IMR-90 (cell line): ENCODE measurements at regions not wholly inside any gene's neighbourhood (a gene's known extent, or its start where the extent isn't known, plus 50 kb on each side); places are given as distances from the start of the nearest gene placed in this dataset.

Experiments
- ATAC-seq: fragments of 200-7000 bp; cut with Tn5 transposase; 2 replicates; pipeline ENCODE4 v1.9.1; 2020; ENCODE audit warnings: low read depth, mild to moderate bottlenecking, moderate library complexity
- BruUV-seq: library from RNA; stranded (reverse); fragments of 400-500 nt; replicated peaks from 2 replicates; lab custom pipeline; 2021; lab: Mats Ljungman, UMichigan
- CTCF ChIA-PET: fragments of 300-600 bp; formaldehyde crosslinking; extraction: SDS; loops from one replicate; lab custom pipeline; 2021; ENCODE audit warnings: antibody characterized with exemption; lab: Yijun Ruan, JAX
- POLR2A ChIA-PET: fragments of 300-600 bp; sonication (Branson Sonifier 250); formaldehyde crosslinking; loops from one replicate; lab custom pipeline; 2022; ENCODE audit warnings: antibody characterized with exemption; ENCODE audit not compliant: unreplicated experiment; lab: Charles Lee
- DNase-seq: peaks from one replicate; pipeline ENCODE4 v3.0.0; 2013
- H2AFZ ChIP-seq: replicated peaks from 2 replicates; pipeline ENCODE3; 2013; ENCODE audit warnings: low read length, mild to moderate bottlenecking; ENCODE audit not compliant: poor library complexity
- H2AK5ac ChIP-seq: 2 replicates; pipeline ENCODE4 v1.6.1; 2013; ENCODE audit warnings: low read depth, low read length, inconsistent platforms
- H2AK9ac ChIP-seq: replicated peaks from 2 replicates; pipeline ENCODE3; 2013; ENCODE audit warnings: mild to moderate bottlenecking, low read depth, low read length, moderate library complexity; ENCODE audit not compliant: poor library complexity
- H2BK120ac ChIP-seq: 2 replicates; pipeline ENCODE4 v1.6.1; 2013; ENCODE audit warnings: low read depth, low read length, inconsistent platforms
- H2BK15ac ChIP-seq: 3 replicates; pipeline ENCODE4 v1.6.1; 2013; ENCODE audit warnings: low read depth, low read length, inconsistent platforms
- H2BK20ac ChIP-seq: 2 replicates; pipeline ENCODE4 v1.6.1; 2013; ENCODE audit warnings: low read depth, mild to moderate bottlenecking, inconsistent platforms, low read length, moderate library complexity
- H2BK5ac ChIP-seq: 2 replicates; pipeline ENCODE4 v1.6.1; 2013; ENCODE audit warnings: mild to moderate bottlenecking, low read depth, low read length, inconsistent platforms; ENCODE audit not compliant: poor library complexity, severe bottlenecking
- H3K14ac ChIP-seq: replicated peaks from 2 replicates; pipeline ENCODE4 v1.6.1; 2013; ENCODE audit warnings: low read depth, low read length, inconsistent platforms
- H3K18ac ChIP-seq: 2 replicates; pipeline ENCODE4 v1.6.1; 2013; ENCODE audit warnings: low read depth, low read length, control low read depth
- H3K23ac ChIP-seq: 2 replicates; pipeline ENCODE4 v1.6.1; 2013; ENCODE audit warnings: low read depth, low read length, inconsistent platforms
- H3K27ac ChIP-seq: 2 replicates; pipeline ENCODE4 v1.5.1; 2013; ENCODE audit warnings: mild to moderate bottlenecking, control low read depth, low read length; ENCODE audit not compliant: insufficient read depth
- H3K27me3 ChIP-seq: 2 replicates; pipeline ENCODE4 v1.6.1; 2013; ENCODE audit warnings: low read length; ENCODE audit not compliant: control insufficient read depth, insufficient read depth
- H3K36me3 ChIP-seq: 2 replicates; pipeline ENCODE4 v1.6.1; 2013; ENCODE audit warnings: low read length, mixed read lengths; ENCODE audit not compliant: control insufficient read depth, insufficient read depth
- H3K4ac ChIP-seq: 2 replicates; pipeline ENCODE4 v1.6.1; 2013; ENCODE audit warnings: low read depth, low read length, inconsistent platforms
- H3K4me1 ChIP-seq: 2 replicates; pipeline ENCODE4 v1.6.1; 2013; ENCODE audit warnings: low read length, mixed read lengths; ENCODE audit not compliant: control insufficient read depth, insufficient read depth
- H3K4me2 ChIP-seq: 2 replicates; pipeline ENCODE4 v1.6.1; 2013; ENCODE audit warnings: low read depth, mild to moderate bottlenecking, control low read depth, low read length, moderate library complexity
- H3K4me3 ChIP-seq: 2 replicates; pipeline ENCODE4 v1.5.1; 2013; ENCODE audit warnings: low read depth, mild to moderate bottlenecking, control low read depth, low read length, moderate library complexity; ENCODE audit not compliant: insufficient read depth
- H3K56ac ChIP-seq: 2 replicates; pipeline ENCODE4 v1.6.1; 2013; ENCODE audit warnings: low read length, inconsistent platforms; ENCODE audit not compliant: insufficient read depth; ENCODE audit errors: extremely low read depth
- H3K79me1 ChIP-seq, 2 experiments: 2 replicates each; pipeline ENCODE4 v1.6.1; 2013; ENCODE audit warnings: low read length in 2 of 2, inconsistent platforms in 1 of 2, low read depth in 1 of 2
- H3K9ac ChIP-seq: 2 replicates; pipeline ENCODE4 v1.6.1; 2013; ENCODE audit warnings: low read depth, low read length, control low read depth
- H3K9me1 ChIP-seq: 2 replicates; pipeline ENCODE4 v1.6.1; 2013; ENCODE audit warnings: low read length, inconsistent platforms; ENCODE audit not compliant: insufficient read depth
- H3K9me3 ChIP-seq: 2 replicates; pipeline ENCODE4 v1.6.1; 2013; ENCODE audit warnings: low read length; ENCODE audit not compliant: control insufficient read depth, insufficient read depth
- H4K20me1 ChIP-seq: 2 replicates; pipeline ENCODE4 v1.6.1; 2013; ENCODE audit warnings: low read length, inconsistent platforms; ENCODE audit not compliant: insufficient read depth
- H4K5ac ChIP-seq: 2 replicates; pipeline ENCODE4 v1.6.1; 2013; ENCODE audit warnings: mild to moderate bottlenecking, low read depth, low read length, control low read depth
- H4K8ac ChIP-seq, 2 experiments: 2 replicates each; pipeline ENCODE4 v1.6.1; 2013; ENCODE audit warnings: low read depth in 2 of 2, low read length in 2 of 2, control low read depth in 1 of 2, inconsistent platforms in 1 of 2
- H4K91ac ChIP-seq: 2 replicates; pipeline ENCODE4 v1.6.1; 2013; ENCODE audit warnings: low read depth, low read length, inconsistent platforms; ENCODE audit not compliant: insufficient read depth
- BHLHE40 ChIP-seq: fragments of 150-350 bp; IDR thresholded peaks from 2 replicates; pipeline ENCODE4 v1.6.1; 2016; ENCODE audit warnings: mild to moderate bottlenecking, low read depth, low read length
- CEBPB ChIP-seq: IDR thresholded peaks from 2 replicates; pipeline ENCODE4 v1.6.1; 2012; ENCODE audit warnings: low read depth, low read length, improper control_type of control experiment
- CHD1 ChIP-seq: IDR thresholded peaks from 2 replicates; pipeline ENCODE4 v1.6.1; 2012; ENCODE audit warnings: low read depth, low read length, improper control_type of control experiment
- FOS ChIP-seq: fragments of 150-350 bp; IDR thresholded peaks from 2 replicates; pipeline ENCODE4 v1.6.1; 2016; ENCODE audit warnings: low read depth, low read length
- MAFK ChIP-seq: IDR thresholded peaks from 2 replicates; pipeline ENCODE4 v1.6.1; 2012; ENCODE audit warnings: low read depth, low read length, improper control_type of control experiment
- MAZ ChIP-seq: IDR thresholded peaks from 2 replicates; pipeline ENCODE4 v1.6.1; 2012; ENCODE audit warnings: low read depth, mild to moderate bottlenecking, low read length, improper control_type of control experiment, moderate library complexity, borderline replicate concordance
- MXI1 ChIP-seq: IDR thresholded peaks from 2 replicates; pipeline ENCODE4 v1.6.1; 2012; ENCODE audit warnings: low read depth, mild to moderate bottlenecking, low read length, moderate library complexity, borderline replicate concordance
- NFE2L2 ChIP-seq: fragments of 150-350 bp; IDR thresholded peaks from 2 replicates; pipeline ENCODE4 v1.6.1; 2016; ENCODE audit warnings: low read depth, mild to moderate bottlenecking, low read length
- RCOR1 ChIP-seq: IDR thresholded peaks from 2 replicates; pipeline ENCODE4 v1.6.1; 2012; ENCODE audit warnings: mild to moderate bottlenecking, low read length, improper control_type of control experiment; ENCODE audit not compliant: insufficient replicate concordance
- WGBS, 2 experiments: methylation state at CpG; one replicate each; pipeline versions ENCODE4 v1.1.5 to v1.1.7; 2013; ENCODE audit warnings: missing lambda C conversion rate in 2 of 2; ENCODE audit not compliant: insufficient read length in 1 of 2; ENCODE audit errors: extremely low coverage in 2 of 2; 5-methylcytosine and 5-hydroxymethylcytosine counted together
- dilution Hi-C: fragments of 300-500 bp; cut with HindIII; formaldehyde crosslinking; loops from one replicate; pipeline ENCODE4 v1.14.3; 2018; ENCODE audit warnings: low sequenced_read_pairs; ENCODE audit not compliant: unreplicated experiment
- in situ Hi-C: fragments of 300-500 bp; cut with MboI; formaldehyde crosslinking; loops from 3 replicates; pipeline ENCODE4 v1.14.3; 2019; ENCODE audit warnings: low sequenced_read_pairs, inconsistent platforms, mixed read lengths
- intact Hi-C: fragments of 100-400 bp; cut with micrococcal nuclease; formaldehyde crosslinking; loops from 2 replicates; pipeline ENCODE4 v1.10.0; 2022
- TF ChIP-seq, protein P1 (sequence below): fragments of 150-350 bp; IDR thresholded peaks from 2 replicates; pipeline ENCODE4 v1.6.1; 2017; ENCODE audit warnings: mild to moderate bottlenecking, antibody characterized with exemption, low read length, low read depth

- H3K27me3 ChIP-seq: no peaks in the 10 kb centered on the region
- H3K18ac ChIP-seq: no peak overlapping the region
- POLR2A ChIA-PET: no interaction called here
- intact Hi-C loops: no loop called here
- H2BK15ac ChIP-seq: no peak overlapping the region
- H3K4me3 ChIP-seq: no peak overlapping the region
- DNase-seq (no peak), ATAC-seq (no peak)
- H2AFZ ChIP-seq: no peak overlapping the region
- no peaks in the 10 kb centered on the region for H3K79me1 ChIP-seq
- no peak overlapping the region for H3K14ac ChIP-seq
- H3K4me1 ChIP-seq: peaks cover 4% of the 10 kb centered on the region; the same call in 1 of the 2 replicates
- H3K4ac ChIP-seq: no peak overlapping the region
- no peak overlapping the region for H2AK5ac ChIP-seq
- CTCF ChIA-PET: no interaction called here
- H3K36me3 ChIP-seq: no peaks in the 10 kb centered on the region
- dilution Hi-C loops: no loop called here
- H4K8ac ChIP-seq: no peak overlapping the region
- in situ Hi-C loops: no loop called here
- H4K20me1 ChIP-seq: no peaks in the 10 kb centered on the region
- 0 out of 2 replicates have a peak, but pooled peaks cover 4% of the 10 kb centered on the region for H3K9me1 ChIP-seq
- H2BK120ac ChIP-seq: no peak overlapping the region
- H2AK9ac ChIP-seq: no peak overlapping the region
- H3K4me2 ChIP-seq: no peak overlapping the region
- TF ChIP-seq MAFK (no peak), MAZ (no peak), MXI1 (no peak), CHD1 (no peak), RCOR1 (no peak), BHLHE40 (no peak), FOS (no peak), CEBPB (no peak), NFE2L2 (no peak)
- TF ChIP-seq, protein P1, sequence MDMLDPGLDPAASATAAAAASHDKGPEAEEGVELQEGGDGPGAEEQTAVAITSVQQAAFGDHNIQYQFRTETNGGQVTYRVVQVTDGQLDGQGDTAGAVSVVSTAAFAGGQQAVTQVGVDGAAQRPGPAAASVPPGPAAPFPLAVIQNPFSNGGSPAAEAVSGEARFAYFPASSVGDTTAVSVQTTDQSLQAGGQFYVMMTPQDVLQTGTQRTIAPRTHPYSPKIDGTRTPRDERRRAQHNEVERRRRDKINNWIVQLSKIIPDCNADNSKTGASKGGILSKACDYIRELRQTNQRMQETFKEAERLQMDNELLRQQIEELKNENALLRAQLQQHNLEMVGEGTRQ: no peak
- H3K27ac ChIP-seq: no peak overlapping the region
- no peak overlapping the region for H4K91ac ChIP-seq
- no peak overlapping the region for H3K56ac ChIP-seq
- H2BK5ac ChIP-seq: no peak overlapping the region
- H2BK20ac ChIP-seq: no peak overlapping the region
- H3K9ac ChIP-seq: no peak overlapping the region
- H4K5ac ChIP-seq: no peak overlapping the region
- WGBS, 2 experiments: no CpG with 5 or more reads among the region's 3 CpGs
- BruUV-seq: no TSS peak
- no peaks in the 10 kb centered on the region for H3K9me3 ChIP-seq
- no peak overlapping the region for H3K23ac ChIP-seq
These were observed 120.7 kb upstream of the SERP2 start for GRCh38 chr13:44252938-44253337.
